Cardiac fibroblast (primary cell): ENCODE measurements at regions not wholly inside any gene's neighbourhood (a gene's known extent, or its start where the extent isn't known, plus 50 kb on each side); places are given as distances from the start of the nearest gene placed in this dataset.

Experiments used
- DNase-seq, 2 donors: peaks; one replicate each; pipeline versions ENCODE4 v3.0.0 to v3.0.0-alpha.2; 2010; ENCODE audit warnings: low read depth in 2 of 2
- H3K4me3 ChIP-seq, 2 donors: replicated peaks in 1 of 2; 1 replicate in 1 of 2; 2 replicates in 1 of 2; pipeline ENCODE4 v1.5.1; 2011; ENCODE audit warnings: low read depth in 2 of 2, low read length in 2 of 2, mild to moderate bottlenecking in 2 of 2, moderate library complexity in 1 of 2
- TF ChIP-seq, protein P1 (sequence below): IDR thresholded peaks from one replicate; pipeline ENCODE4 v1.5.1; 2011; ENCODE audit warnings: low read depth, mild to moderate bottlenecking, low read length, inconsistent platforms

DNA sequence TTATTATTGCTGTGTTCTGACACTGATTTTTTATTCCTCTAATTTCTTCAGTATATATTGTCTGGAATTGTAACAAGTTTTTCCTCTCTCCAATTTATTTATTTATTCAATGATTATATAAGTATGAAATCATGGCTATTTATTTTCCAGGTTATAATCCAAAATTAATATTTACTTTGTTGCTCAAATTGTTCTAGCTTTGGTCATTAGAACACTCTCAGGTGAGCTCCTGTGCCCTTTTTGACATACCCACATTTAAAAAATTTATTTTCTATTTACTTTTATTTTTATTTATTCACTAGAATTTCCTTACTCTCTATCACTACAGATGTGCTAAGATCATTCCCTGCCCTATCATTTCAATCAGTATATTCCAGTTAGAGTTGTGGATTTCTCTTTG, 70.2 kb downstream of the PPP1R2C start:
- no peak overlapping the region for H3K4me3 ChIP-seq
- TF ChIP-seq, protein P1, sequence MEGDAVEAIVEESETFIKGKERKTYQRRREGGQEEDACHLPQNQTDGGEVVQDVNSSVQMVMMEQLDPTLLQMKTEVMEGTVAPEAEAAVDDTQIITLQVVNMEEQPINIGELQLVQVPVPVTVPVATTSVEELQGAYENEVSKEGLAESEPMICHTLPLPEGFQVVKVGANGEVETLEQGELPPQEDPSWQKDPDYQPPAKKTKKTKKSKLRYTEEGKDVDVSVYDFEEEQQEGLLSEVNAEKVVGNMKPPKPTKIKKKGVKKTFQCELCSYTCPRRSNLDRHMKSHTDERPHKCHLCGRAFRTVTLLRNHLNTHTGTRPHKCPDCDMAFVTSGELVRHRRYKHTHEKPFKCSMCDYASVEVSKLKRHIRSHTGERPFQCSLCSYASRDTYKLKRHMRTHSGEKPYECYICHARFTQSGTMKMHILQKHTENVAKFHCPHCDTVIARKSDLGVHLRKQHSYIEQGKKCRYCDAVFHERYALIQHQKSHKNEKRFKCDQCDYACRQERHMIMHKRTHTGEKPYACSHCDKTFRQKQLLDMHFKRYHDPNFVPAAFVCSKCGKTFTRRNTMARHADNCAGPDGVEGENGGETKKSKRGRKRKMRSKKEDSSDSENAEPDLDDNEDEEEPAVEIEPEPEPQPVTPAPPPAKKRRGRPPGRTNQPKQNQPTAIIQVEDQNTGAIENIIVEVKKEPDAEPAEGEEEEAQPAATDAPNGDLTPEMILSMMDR = no peak
- DNase-seq = no peak

DNA sequence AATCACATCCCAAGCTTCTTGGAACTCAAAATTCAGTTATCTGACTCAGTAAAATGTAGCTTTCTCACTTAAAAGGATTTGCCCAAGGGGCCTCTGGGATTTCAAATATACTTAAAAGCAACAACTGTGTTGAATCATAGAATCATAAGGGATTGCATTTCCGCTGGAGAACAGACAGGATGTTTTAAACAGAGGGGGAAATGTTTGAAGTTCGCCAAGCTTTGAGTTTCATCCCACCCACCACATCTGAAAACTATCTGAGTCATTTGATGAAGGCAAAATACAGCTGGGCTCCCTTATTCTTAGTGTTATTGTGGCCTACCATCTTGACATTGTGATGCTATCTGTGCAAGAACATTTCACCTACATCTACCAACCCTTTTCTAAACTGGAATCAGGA, 73.5 kb downstream of the PPP1R2C start:
- H3K4me3 ChIP-seq = no peak overlapping the region
- DNase-seq = peak; percentile 46 to 82
- TF ChIP-seq, protein P1 = no peak

DNA sequence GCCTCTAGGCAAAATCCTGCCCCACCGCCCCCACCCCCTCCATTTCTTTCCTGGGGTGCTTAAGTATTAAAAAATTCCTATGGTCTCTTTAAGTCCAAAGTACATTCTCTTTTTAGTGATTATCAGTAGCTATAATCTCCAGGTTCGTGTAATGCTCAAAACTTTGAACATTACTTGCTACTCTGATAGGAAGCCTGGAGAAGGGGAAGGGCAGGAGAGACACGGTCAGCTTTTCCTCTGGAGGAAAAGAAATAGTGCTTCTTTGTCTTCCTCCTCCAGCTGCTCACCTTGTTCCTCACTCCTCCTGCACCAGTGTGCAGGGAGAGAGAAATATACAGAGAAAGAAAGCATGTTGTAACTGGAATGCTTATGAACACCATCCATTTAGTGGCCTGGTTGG, 80.4 kb downstream of the PPP1R2C start:
- no peak overlapping the region for H3K4me3 ChIP-seq
- DNase-seq = no peak
- TF ChIP-seq, protein P1 = no peak

DNA sequence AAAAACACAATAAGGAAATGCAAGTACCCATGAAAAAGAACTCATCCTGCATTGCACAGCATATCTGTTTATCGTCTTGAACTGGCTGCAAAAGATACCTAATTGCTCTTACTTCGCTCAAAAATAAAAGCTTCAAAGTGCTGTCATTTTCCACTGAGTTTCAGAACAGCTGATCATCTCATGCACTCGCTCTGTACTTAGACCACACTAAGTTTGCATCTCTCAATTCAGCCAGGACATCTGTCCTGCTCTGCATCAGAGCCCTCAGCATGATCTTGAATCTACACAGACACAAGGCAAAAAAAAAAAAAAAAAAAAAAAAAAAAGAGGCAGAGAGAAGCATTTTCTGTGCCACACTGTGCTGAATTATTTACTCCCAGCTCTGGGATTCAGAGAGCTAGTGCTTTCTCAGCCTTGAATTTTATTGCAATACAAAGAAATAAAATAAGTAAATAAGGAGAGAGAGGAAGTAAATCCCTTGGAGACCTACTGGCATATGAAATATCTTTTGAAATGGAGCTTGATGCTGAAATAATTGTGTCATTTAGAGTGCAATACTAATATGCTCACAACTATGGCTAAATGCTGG, 81.3 kb downstream of the PPP1R2C start:
- no peak for DNase-seq
- TF ChIP-seq, protein P1 = no peak

DNA sequence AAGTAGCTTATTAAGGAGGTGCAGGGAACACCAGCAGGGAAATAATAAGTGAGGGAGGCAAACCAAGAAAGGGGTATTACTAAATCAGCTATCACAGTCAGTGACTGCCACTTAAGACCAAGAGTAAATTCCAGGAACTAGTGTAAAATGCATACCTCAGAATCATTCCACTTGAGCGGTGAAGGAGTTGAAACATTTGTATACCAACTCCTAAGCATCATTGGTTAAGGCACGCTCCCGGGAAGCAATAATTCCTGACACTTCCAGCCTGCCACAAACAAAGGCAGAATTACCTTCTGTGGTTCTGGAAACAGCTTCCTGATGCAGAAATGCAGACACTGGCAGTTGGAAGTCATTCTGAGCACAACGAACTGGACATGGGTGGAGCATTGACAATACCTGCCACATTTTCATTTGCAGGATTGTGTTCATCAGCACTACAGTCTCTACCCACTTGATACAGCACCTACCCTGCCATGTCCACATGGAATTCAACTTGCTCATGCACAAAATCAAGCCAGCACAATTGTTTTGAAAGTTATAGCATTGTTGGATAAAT, 82.1 kb downstream of the PPP1R2C start:
- DNase-seq = no peak
- TF ChIP-seq, protein P1 = no peak
- no peak overlapping the region for H3K4me3 ChIP-seq

More for the DNA sequence above, 81.3 kb downstream of the PPP1R2C start:
- H3K4me3 ChIP-seq = no peak overlapping the region

DNA sequence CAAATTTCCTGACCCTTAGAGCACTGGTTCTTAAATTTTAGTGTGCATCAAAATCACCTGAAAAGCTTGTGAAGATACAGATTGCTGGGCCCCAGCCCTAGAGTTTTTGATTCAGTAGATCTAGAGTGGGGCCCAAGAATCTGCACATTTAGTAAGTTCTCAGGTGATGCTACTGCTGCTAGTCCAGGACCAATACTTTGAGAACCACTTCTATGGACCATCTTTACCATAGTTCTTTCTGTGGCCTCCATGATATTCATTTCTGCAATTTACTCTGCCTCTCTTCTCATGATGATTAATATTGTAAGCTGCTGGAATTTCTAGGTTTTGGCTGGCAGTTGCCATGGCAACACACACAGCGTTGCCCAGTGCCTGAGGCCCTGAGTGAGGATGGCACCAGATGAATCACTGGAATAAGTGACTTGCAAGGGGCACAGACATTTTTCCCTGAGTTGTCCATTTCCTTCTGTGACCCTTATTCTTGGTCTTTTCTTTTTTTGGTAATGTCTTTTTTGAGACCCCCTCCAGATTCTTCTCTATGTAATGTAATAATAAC, 83.6 kb downstream of the PPP1R2C start:
- no peak for DNase-seq
- H3K4me3 ChIP-seq = no peak overlapping the region
- TF ChIP-seq, protein P1 = no peak

DNA sequence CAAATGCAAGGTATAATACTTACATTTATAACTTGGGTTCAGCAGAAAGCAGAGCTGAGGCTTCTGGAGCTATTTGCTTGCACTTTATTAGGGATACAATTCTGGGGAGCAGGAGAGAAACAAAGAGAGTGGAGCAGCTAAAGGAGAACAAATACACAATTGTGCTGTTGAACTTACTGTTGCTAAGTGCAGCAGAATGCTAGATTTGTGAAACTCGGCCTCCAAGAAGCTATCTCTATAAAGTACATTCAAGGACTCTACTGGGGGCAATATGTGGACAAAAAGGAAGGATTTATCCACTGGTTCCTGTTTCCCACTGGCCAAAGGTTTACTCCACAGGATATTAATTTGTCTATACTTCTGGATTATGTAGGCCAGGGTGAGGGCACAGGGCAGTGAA, 86.8 kb downstream of the PPP1R2C start:
- no peak for DNase-seq
- H3K4me3 ChIP-seq = no peak overlapping the region
- TF ChIP-seq, protein P1 = no peak
